Esophagus squamous epithelium (tissue), 5 donors: ENCODE measurements at regions not wholly inside any gene's neighbourhood (a gene's known extent, or its start where the extent isn't known, plus 50 kb on each side); places are given as distances from the start of the nearest gene placed in this dataset.

Experiments used
- DNase-seq: peaks from one replicate; lab custom pipeline; 2025; lab: John Stamatoyannopoulos, UW
- H3K27ac ChIP-seq, 4 donors: fragments of 200-600 bp; sonication (generic); one replicate each; pipeline ENCODE4 v1.5.1; 2016 to 2019; ENCODE audit warnings: mild to moderate bottlenecking in 1 of 4
- H3K27me3 ChIP-seq, 4 donors: fragments of 200-600 bp; sonication (generic); 1 replicate in 3 of 4; 2 replicates in 1 of 4; pipeline versions ENCODE4 v1.5.1 to v1.6.0; 2017 to 2021; ENCODE audit warnings: antibody characterized with exemption in 1 of 4
- H3K36me3 ChIP-seq, 3 donors: fragments of 200-600 bp; sonication (generic); one replicate each; pipeline ENCODE4 v1.5.1; 2016 to 2019
- H3K4me1 ChIP-seq, 3 donors: fragments of 200-600 bp; sonication (generic); one replicate each; pipeline ENCODE4 v1.5.1; 2017 to 2019
- H3K4me3 ChIP-seq, 4 donors: fragments of 200-600 bp; sonication (generic); 1 replicate in 3 of 4; 2 replicates in 1 of 4; pipeline ENCODE4 v1.5.1; 2016 to 2019; ENCODE audit warnings: mild to moderate bottlenecking in 2 of 4, moderate library complexity in 1 of 4
- H3K9me3 ChIP-seq, 3 donors: fragments of 200-600 bp; sonication (generic); one replicate each; pipeline ENCODE4 v1.5.1; 2016 to 2019
- POLR2A ChIP-seq, 4 donors: fragments of 450-650 bp; IDR thresholded peaks; one replicate each; pipeline ENCODE4 v1.6.1; 2017; ENCODE audit warnings: antibody characterized with exemption in 4 of 4, mild to moderate bottlenecking in 4 of 4, moderate library complexity in 3 of 4
- WGBS, 2 donors: methylation state at CpG; one replicate each; pipeline ENCODE4 v1.1.5; 2018; 5-methylcytosine and 5-hydroxymethylcytosine counted together
- intact Hi-C: fragments of 100-400 bp; cut with DNase I; formaldehyde crosslinking; loops from one replicate; pipeline ENCODE4 v1.15.0; 2022
- TF ChIP-seq, protein P1 (sequence below), 6 experiments: fragments of 450-650 bp in 4 of 6; fragments of 200-600 bp in 2 of 6; sonication (generic) in 2 of 6; IDR thresholded peaks; one replicate each; pipeline ENCODE4 v1.5.1; 2016 to 2019; ENCODE audit warnings: antibody characterized with exemption in 6 of 6, mild to moderate bottlenecking in 4 of 6, moderate library complexity in 4 of 6
- donor health status: DM: yes; HTN: yes; CAD: no.

DNA sequence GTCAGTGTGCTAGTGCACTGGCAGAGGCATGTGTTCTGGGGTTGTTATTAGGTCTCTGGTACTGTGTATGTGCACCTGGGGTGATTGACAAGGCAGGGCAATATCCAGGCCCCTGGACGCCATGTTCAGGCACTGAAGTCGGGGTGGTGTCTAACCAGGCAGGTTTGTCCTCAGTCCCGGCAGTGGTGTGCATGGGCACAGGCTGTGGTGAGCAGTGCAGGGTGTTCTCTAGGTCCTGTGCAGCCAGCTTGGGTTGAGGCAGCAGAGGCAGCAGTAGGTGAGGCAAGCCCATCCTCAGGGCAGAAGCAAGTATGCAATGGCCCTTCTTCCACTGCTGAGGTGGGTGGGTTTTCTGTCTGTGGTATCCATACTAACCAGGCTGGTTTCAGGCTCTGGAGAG lies 252.3 kb upstream of the LRRC7 start:
- no peak for DNase-seq
- TF ChIP-seq, protein P1, sequence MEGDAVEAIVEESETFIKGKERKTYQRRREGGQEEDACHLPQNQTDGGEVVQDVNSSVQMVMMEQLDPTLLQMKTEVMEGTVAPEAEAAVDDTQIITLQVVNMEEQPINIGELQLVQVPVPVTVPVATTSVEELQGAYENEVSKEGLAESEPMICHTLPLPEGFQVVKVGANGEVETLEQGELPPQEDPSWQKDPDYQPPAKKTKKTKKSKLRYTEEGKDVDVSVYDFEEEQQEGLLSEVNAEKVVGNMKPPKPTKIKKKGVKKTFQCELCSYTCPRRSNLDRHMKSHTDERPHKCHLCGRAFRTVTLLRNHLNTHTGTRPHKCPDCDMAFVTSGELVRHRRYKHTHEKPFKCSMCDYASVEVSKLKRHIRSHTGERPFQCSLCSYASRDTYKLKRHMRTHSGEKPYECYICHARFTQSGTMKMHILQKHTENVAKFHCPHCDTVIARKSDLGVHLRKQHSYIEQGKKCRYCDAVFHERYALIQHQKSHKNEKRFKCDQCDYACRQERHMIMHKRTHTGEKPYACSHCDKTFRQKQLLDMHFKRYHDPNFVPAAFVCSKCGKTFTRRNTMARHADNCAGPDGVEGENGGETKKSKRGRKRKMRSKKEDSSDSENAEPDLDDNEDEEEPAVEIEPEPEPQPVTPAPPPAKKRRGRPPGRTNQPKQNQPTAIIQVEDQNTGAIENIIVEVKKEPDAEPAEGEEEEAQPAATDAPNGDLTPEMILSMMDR (IDR thresholded peaks at IDR 0.05): no peak
- TF ChIP-seq POLR2A (IDR thresholded peaks at IDR 0.05): no peak
- WGBS, 2 donors: 100% methylated on average over 1 of the region's 3 CpGs; no CpG with 5 or more reads in 1 of the 2 donors

DNA sequence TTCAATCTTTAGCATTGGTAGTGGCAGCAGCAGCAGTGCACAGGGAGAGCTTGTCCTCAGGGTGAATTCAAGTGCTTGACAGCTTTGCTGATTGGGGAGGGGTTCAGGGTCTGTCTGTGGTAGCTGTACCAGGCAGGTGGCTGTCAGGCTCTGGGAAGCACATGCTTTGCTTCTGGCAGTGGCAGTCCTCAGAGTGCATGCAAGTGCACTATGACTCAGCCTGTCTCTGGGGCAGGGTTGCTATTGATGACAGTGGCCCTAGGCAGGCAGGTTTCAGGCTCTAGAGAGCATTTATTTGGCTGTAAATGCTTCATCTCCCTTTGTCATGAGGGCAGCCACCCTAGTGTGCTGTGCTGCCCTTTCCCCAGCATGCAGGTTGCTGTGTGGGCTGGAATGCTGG lies 251.9 kb upstream of the LRRC7 start:
- intact Hi-C loops: no loop called here
- H3K27me3 ChIP-seq: no peaks in the 10 kb centered on the region
- H3K9me3 ChIP-seq: no peaks in the 10 kb centered on the region
- no peak for DNase-seq
- TF ChIP-seq POLR2A (IDR thresholded peaks at IDR 0.05): no peak
- TF ChIP-seq, protein P1 (IDR thresholded peaks at IDR 0.05): no peak
- H3K4me3 ChIP-seq: no peak overlapping the region
- no peaks in the 10 kb centered on the region for H3K4me1 ChIP-seq
- no peak overlapping the region for H3K27ac ChIP-seq
- H3K36me3 ChIP-seq: no peaks in the 10 kb centered on the region

More for the DNA sequence above, 252.3 kb upstream of the LRRC7 start:
- Histone ChIP-seq H3K27me3 (no peaks in the 10 kb centered on the region), H3K4me1 (no peaks in the 10 kb centered on the region), H3K27ac (no peak overlapping the region), H3K9me3 (no peaks in the 10 kb centered on the region), H3K36me3 (no peaks in the 10 kb centered on the region), H3K4me3 (no peak overlapping the region)
- intact Hi-C loops: no loop called here

DNA sequence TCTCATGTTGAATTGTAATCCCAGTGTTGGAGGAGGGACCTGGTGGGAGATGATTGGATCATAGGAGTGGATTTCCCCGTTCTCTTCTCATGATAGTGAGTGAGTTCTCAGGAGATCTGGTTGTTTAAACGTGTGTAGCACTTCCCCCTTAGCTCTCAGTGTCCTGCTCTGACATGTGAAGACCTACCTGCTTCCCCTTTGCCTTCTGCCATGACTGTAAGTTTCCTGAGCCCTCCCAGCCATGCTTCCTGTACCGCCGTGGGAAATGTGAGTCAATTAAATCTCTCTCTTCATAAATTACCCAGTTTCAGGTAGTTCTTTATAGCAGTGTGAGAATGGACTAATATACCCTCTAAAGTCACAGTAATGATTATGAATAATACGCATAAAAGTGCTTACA lies 248.4 kb upstream of the LRRC7 start:
- Histone ChIP-seq H3K27me3 (no peaks in the 10 kb centered on the region), H3K36me3 (no peaks in the 10 kb centered on the region), H3K4me1 (no peaks in the 10 kb centered on the region), H3K27ac (no peak overlapping the region), H3K4me3 (no peak overlapping the region), H3K9me3 (no peaks in the 10 kb centered on the region)
- TF ChIP-seq POLR2A (IDR thresholded peaks at IDR 0.05): no peak
- TF ChIP-seq, protein P1 (IDR thresholded peaks at IDR 0.05): no peak
- no peak for DNase-seq
- 48 to 49% methylated on average over 5 of the region's 5 CpGs for WGBS, 2 donors
- intact Hi-C loops: no loop called here

DNA sequence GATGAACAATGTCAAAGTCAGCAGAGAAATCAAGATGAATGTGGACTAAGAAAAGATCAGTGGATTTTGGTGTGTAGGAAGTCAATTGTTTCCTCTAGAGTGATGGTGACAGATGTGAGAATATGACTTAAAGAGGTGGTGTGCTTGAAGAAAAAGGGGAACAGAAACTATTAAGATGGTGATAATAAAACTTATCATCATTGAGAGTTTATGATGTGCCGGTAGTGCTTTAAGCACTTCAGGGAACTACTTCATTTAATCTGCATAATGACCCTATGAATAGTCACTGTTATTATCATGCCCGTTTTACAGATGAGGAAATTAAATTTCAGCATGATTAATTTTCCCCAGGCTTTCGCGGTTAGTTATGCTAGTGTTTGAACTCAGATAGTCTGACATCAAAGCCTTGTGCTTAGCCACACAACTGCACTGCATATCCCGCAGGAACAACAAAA lies 246.9 kb upstream of the LRRC7 start:
- H3K36me3 ChIP-seq: no peaks in the 10 kb centered on the region
- H3K9me3 ChIP-seq: no peaks in the 10 kb centered on the region
- TF ChIP-seq, protein P1 (IDR thresholded peaks at IDR 0.05): no peak
- no peak for TF ChIP-seq POLR2A (IDR thresholded peaks at IDR 0.05)
- intact Hi-C loops: no loop called here
- H3K27me3 ChIP-seq: no peaks in the 10 kb centered on the region
- no peaks in the 10 kb centered on the region for H3K4me1 ChIP-seq
- no peak overlapping the region for H3K4me3 ChIP-seq
- no peak overlapping the region for H3K27ac ChIP-seq
- WGBS, 2 donors: 57 to 65% methylated on average over 5 of the region's 5 CpGs
- no peak for DNase-seq

DNA sequence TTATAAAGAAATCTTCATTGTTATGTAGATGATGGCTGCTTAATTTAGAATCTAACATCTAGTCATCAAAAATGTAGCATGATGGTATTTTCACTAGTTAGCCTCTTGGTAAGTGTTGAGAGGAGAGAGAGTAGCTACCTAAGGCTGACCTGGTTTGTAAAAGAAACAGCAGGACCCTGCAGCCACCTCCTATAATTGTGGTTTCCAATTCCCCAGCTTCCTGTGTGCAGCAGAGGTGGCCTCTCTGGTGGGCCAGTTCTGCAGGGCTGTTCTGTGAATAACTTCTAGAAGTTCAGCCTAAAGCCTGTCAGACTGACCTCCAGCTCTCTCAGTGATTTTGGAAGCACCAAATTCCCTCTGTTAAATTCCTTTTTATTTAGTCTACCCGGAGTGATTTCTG lies 246.4 kb upstream of the LRRC7 start:
- DNase-seq: no peak
- Histone ChIP-seq H3K4me1 (no peaks in the 10 kb centered on the region), H3K4me3 (no peak overlapping the region), H3K27me3 (no peaks in the 10 kb centered on the region), H3K27ac (no peak overlapping the region), H3K9me3 (no peaks in the 10 kb centered on the region), H3K36me3 (no peaks in the 10 kb centered on the region)
- 43 to 53% methylated on average over 1 of the region's 1 CpG for WGBS, 2 donors
- intact Hi-C loops: no loop called here
- TF ChIP-seq, protein P1 (IDR thresholded peaks at IDR 0.05): no peak
- TF ChIP-seq POLR2A (IDR thresholded peaks at IDR 0.05): no peak
